ENCODE measurements at regions not wholly inside any gene's neighbourhood (a gene's known extent, or its start where the extent isn't known, plus 50 kb on each side); places are given as distances from the start of the nearest gene placed in this dataset.

DNA sequence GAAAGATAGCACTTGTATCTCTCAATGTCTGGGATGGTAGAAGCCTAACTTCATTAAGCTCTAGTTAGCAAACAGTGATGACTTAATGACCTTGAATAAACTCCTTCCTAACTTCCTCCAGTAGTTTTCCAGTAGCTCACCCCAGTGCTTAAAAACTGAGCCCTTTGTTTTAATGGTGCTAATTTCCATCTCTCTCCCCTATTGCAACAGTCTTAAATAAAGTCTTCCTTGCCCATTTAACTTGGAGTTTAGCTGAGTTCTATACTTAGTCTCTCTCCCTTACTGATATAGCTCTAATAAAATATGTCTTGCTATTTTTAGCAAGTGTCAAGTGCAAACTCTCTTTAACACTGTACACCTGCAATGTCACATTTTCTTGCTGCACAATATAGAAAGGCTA, 267.0 kb downstream of the CCDC85A start:
- TF ChIP-seq, protein P1, sequence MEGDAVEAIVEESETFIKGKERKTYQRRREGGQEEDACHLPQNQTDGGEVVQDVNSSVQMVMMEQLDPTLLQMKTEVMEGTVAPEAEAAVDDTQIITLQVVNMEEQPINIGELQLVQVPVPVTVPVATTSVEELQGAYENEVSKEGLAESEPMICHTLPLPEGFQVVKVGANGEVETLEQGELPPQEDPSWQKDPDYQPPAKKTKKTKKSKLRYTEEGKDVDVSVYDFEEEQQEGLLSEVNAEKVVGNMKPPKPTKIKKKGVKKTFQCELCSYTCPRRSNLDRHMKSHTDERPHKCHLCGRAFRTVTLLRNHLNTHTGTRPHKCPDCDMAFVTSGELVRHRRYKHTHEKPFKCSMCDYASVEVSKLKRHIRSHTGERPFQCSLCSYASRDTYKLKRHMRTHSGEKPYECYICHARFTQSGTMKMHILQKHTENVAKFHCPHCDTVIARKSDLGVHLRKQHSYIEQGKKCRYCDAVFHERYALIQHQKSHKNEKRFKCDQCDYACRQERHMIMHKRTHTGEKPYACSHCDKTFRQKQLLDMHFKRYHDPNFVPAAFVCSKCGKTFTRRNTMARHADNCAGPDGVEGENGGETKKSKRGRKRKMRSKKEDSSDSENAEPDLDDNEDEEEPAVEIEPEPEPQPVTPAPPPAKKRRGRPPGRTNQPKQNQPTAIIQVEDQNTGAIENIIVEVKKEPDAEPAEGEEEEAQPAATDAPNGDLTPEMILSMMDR (IDR thresholded peaks at IDR 0.05), result no peak
- no peak for TF ChIP-seq POLR2A (IDR thresholded peaks at IDR 0.05)

Data from ovary (tissue), 3 donors.